ENCODE measurements at regions not wholly inside any gene's neighbourhood (a gene's known extent, or its start where the extent isn't known, plus 50 kb on each side); places are given as distances from the start of the nearest gene placed in this dataset.

DNA sequence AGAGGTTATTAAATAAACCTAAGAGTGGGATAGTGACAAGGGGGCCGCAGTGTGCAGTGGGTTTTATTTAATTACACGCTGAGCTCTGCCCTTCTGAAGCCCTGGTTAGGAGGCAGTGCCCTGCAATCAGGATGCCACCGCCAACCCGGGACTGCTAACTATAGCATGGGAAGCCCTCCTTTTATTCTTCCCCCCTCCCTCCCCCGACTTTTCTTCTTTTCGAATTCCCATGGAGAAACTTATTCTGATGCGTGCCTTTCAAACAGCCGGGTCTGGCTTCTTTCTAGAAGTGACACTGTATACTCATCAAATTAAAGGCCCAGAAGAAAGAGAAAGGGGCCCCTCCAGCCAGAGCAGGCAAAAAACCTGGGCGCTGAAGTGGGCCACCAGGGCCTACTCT lies 91.3 kb upstream of the ANO1 start:
- no peak for TF ChIP-seq CTCF (IDR thresholded peaks at IDR 0.05; ENCODE audit: borderline replicate concordance, extremely low read depth, low read length, poor library complexity, severe bottlenecking)
- no peak for TF ChIP-seq EZH2 (IDR thresholded peaks at IDR 0.05; ENCODE audit: borderline replicate concordance, low read depth, low read length, severe bottlenecking)

Measured in DND-41 (cell line).